ENCODE measurements at regions not wholly inside any gene's neighbourhood (a gene's known extent, or its start where the extent isn't known, plus 50 kb on each side); places are given as distances from the start of the nearest gene placed in this dataset.

DNA sequence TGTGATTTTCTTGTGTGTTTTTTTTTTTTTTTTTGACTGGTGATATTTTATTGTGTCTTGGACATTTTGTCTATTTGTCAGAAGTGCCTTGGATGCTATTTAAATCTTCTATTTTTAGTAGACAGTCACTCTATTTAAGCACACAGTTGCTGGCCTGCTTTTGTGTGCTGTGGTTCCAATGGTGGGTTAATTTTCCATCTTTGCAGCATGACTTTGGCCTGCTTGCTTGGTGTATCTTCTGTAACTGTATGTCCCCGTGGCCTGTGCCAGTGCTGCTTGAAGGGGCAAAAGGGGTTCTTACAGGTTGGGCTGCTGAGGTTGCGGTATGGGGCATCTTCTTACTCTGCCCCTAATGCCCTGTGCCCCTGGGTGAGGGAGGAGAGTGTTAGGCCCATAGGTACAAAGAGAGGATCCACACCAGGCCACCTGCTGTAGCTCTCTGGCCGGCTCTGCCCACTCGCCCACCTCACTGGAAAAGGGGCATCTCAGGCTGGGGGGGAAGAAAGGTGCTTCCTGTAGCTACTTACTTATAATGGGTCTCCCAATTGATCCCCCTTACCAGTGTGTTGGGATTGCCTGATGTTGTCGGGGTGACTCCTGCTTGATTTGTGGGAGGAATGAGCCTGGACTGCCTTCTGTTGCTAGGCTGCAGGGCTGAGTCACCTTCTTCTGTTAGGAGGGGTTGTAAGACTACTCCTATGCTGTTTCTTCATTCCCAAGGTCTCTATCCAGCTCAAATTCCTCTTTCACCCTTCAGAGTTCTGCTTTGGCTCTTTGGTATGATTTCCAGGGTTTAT lies 490.0 kb upstream of the HS6ST1 start:
- DNase-seq = no peak

DNA sequence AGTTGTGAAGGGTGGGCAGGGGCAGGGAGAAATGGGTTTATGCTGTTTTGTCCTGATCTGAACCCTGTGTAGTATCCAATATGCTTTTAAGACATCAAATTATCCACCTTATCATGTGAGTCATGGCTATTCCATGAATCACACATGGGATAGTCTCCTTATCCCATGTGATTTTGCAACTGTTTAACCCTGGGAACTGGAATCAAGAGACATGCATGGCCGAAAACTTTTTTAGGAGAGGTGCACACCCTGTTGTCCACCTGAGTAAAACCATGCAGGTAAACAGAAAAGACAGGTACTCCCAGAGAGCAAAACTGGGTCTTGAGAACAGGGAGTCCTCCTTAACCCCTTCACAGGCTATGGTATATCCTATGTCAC lies 490.6 kb upstream of the HS6ST1 start:
- no peak for DNase-seq

DNA sequence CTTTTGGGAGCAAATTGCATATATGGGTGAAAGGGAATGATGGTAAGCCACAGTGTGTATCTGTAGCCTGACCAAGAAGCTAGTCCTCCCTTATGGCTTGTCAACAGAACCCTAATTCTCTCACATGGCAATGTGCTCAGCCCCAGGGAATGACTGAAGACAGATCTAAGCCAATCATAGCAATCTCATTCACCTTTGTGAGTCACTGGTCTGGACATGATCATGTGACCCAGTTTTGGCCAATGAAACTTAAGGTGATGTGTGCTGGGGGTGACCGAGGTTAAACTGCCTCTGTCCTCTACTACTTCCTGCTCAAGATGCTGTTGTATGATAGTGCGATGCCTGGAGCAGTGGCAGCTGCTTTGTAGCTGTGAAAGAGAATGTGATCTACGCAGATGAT lies 491.2 kb upstream of the HS6ST1 start:
- no peak for DNase-seq

DNA sequence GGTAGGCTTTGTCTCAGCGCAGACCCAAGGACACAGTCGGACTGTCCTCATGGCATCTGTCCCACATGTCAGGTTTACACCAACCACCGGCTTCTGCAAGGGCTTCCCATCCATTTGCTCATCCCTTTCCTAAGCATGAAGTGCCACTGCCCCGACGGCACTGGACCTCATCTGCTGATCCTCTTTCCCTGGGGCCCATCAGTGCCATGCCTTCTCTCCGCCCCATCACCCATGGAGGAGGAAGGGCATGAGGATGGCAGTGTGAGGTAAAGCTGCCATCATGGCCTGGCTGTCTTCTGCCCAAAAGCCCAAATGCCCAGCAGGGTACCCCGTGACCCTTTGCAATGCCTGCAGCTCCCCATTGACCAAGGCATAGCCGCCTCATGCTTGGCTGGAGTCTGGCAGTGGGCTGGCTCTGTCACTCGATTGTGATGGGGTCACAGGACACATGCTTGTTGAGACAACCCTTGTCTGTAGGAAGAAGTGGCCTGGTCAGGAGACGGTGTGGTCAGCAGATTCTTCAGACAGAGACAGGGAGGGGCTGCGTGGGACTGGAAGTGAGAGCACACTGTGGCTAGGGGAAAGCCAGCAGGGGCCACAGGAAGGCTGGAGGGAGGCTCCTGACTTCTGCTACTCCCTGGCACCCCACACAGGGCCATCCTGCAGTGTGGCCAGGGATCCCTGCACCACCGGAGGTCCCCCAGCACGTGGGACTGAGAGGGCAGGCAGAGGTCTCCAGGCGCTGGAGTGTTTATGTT lies 493.7 kb upstream of the HS6ST1 start:
- DNase-seq = no peak

DNA sequence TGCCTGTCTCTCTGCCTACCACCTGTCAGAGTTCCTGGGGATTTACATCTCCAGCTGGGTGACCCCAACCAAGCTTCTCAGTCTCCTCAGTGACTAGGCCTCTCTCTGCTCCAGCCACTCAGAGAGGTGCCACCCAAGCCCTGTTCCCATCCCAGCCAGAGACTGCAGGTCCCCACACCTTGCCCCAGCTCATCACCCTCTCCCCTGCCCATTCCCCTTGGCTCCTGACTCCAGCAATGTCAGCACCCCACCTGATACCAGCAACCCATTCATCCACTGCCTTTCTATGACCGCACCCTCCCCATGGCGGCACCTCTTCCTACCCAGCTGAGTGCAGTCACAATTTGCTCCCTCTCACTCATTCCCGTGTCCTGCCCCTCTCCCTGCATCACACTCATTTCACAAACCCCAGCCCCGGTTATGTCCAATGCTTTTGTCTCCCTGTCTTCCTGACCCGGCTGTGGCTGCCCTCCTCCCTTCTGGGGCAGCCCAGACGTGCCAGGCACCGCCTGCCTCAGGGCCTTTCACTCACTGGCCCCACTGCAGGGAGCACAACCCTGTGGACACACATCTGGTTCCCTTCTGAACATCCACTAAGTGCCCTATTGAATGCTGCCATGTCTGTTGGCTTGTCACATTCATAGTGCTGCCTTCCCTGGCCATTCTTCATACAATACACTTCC lies 494.8 kb upstream of the HS6ST1 start:
- DNase-seq = no peak

DNA sequence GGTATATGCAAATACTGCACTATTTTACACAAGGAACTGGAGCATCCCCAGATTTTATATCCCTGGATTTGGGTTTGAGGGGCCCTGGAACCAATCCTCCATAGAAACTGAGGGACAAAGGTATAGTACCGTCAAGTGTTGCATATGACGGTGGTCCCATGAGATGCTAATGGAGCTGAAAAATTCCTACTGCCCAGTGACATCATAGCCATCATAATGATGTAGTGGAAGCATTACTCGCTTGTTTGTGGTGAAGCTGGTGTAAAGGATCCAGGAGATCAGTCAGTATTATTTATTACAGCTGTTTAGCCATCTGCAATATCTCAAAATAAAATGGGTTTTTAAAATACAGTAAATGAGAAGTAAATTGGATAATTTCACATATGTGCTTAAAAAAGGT lies 496.6 kb upstream of the HS6ST1 start:
- DNase-seq = no peak

DNA sequence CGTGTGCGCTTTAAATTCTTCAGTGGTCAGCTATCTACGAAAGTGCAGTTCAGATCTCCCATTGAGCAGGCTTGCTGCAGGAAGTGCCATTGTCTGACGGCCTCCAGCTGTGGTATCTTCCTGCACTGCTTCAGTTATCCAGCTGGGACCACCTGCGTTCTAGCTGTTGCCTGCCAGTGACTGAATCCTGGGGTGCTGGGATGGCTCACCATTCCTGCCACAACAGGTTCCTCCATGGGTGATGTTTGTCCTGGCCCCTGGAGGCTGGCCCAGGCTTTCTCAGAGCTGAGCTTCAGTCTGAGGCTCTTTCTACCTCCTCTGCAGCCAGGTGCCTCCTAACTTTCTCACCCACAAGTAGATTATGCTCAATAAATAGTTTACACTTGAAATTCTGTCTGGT lies 498.5 kb upstream of the HS6ST1 start:
- no peak for DNase-seq

DNA sequence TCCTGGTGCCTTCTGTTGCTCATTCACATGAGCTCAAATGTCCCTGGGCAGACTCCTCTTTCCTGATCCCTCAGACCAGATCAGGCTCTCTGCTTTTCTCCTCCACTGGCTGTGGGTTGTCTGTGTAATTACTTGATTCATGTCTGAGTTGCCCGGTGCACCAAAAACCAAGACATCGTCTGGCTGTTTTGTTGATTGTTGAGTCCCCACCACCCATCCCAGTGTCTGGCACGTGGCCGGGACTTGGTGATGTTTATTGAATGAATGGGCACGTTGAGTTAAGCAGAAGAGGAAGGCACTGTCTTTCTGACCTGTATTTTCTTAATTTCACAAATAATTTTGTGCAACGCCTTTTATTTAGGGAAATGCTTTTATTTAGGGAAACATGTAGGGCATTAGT lies 499.1 kb upstream of the HS6ST1 start:
- no peak for DNase-seq

DNA sequence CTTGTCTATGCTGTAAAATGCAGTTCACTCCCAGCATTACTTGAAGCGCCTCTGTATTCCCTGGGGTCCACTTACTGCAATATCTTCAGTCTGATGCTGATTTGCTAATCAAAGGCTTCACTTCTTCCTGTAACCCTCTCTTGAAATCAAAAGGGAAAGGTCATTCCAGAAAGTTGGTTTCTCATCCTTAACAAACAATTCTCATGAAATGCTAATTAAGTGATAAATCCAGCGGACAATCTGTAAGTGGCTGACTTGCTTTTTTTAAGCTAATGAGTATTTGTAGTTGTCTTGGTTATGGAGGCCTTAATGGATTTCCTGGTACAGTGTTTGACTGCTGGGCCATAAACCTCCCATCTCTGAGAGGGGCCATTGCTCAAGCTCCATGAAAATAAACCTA lies 499.6 kb upstream of the HS6ST1 start:
- DNase-seq = no peak

DNA sequence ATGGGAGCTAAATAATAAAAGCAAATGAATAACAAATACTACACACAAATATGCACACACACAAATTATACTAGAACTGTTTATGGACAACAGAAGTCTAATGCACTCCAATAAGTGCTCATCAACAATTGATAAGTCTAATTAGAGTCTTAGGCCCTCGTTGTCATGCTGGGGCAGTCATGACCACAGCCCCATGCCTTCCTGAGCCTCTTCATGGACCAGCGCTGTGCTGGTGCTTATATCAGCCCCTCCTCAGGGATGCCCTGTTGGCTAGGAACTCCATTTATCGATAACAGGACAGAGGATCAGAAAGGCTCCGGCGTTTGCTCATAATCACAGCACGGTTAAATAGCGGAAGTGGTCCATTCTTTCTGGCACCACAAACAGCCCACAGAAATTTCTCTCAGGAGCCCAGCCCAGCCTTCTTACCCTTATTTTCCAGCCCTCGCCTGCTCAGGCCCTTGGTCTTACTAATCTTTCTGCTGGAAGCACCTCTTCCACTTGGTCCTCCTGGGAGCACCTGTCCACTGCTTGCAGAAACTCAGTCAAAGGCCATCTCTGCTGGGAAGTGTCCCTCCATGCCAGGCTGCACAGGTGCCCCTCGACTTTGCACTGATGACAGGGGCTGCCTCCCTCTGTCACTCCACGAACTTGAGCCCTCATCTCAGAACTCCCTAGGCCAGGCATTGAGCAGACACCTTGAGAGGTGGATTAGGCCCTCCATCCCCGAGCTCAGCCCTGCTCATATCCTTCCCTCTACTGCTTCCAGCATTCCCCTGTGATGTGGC lies 500.2 kb upstream of the HS6ST1 start:
- no peak for DNase-seq

DNA sequence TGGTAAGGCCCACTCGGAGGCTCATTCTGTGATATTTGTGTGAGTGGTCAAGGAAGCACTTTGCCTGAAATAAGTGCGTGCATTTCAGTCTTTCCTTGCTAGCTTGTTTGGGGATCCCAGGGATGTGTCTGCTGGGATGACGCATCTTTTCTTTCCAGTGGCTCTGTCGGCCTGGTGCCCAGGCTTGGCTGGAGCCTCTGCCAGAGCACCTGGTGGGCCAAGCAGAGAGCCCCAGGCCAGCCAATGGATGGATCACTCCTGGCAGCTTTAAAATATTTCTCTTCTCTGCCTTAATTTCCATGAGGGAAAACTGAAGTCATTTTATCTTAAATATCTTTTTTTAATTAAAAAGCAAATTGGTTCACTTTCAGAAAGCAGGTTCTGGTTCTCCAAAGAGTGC lies 501.8 kb upstream of the HS6ST1 start:
- DNase-seq = no peak

DNA sequence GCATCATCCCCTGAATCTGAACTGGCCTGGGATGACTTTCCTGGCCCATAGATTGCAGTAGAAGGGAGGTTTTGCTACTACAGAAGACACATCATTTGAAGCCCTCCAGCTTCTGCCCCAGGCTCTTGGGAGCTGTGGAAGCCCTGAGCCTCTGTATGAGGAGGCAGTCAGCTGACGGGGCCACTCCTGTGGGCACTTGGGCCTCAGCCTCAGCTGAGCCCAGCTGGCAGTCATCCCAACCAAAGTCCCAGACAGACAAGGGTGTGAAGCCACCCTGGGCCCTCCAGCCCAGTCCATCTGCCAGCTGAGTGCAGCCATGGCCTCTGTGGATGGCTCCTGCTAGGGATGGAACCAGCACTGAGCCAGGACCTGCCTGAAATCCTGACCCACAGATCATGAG lies 502.3 kb upstream of the HS6ST1 start:
- no peak for DNase-seq

DNA sequence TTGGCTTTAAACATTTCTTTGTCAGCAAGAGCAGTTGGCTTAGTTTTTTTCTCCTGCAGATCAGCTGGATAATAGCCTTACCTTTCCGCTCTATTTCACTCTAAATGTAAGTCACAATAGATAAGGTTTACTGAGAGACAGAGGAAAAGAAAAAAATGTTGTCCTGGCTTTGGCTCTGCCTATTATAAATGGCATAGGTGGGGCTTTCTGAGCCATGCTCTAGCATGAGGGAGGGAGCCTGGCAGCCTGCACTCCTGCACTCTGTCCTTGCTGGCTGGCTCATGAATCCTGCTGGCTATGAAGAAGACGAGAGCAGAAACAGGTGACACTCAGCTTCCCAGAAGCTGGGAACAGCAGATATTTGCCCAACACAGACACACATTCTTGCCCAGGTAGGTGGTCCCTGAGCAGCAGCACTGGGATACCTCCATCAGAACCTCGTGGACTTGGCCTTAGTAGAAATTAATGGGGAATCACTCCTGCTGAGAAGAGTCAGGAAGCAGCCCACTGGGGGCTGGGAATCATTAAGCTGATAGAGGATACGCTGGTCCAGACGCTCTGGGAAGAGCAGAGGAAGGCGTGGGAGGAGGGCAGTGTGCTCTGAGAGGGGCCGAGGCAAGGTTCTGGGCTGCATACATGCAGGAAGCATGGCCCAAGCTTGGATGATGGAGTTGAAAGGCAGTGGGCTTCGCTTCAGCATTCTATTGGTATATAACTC lies 514.4 kb upstream of the HS6ST1 start:
- no peak for DNase-seq

DNA sequence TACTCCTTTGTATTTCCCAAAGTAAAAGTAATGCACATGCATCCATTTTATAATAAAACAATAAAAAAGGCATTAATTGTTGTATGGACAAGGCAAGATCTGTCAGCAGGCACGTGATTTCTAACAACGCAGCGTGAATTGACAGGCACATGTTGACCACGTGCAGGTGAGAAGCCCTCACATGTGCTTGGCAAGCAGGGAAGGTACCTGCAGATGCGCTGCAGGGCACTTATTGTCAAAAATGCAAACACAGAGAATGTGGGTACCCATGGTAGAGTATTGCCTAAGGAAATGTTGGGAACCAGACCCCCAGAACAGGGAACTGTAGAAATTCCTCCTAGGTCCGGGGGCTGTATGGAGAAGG lies 515.0 kb upstream of the HS6ST1 start:
- DNase-seq = no peak

DNA sequence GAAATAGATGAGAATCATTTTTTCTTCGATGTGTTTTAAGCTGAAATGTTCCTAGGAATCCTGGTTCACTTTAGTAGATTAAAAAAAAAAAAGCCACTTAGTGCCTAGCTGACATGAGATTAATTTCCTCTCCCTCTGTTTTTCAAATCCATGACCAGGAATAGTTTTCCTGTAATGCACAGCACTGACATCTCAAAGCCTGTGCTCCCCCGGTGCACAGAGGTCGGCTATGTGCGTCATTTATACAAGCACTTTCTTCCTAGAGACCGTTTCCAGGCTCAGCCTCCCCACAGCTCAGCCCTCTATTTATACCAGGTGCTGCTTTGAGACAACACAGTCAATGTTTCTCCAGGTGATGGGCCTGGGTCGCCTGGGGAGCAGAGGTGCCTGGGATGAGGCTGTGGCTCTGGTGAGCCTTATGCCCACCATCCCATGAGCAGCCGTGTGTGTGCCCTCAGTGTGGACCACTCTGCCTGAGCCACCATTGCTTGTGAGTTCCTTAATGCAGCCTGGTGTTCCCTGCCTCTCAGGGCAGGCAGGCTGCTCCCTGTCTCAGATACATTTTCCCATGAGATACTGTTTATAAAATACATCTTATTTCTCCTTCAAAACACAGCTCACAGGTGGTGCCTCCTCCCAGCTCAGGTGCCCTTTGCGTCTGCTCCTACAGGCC lies 515.7 kb upstream of the HS6ST1 start:
- DNase-seq = no peak

DNA sequence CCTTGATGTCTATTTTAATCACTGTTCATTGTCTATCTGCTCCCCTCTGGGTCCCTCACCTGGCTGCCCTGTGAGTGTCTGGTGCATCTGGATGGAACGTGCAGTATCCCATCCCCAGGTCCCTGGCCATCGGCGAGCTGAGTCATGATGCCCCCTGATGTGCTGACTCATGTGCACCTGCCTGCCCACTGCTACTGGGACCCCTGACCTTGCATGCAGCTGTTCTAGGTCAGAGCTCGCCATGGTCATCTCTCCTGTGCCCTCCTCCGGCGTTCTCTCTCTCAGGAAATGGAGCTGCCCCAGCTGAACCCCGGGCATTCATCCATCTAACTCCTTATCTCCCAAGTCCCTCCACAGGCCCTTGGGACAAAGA lies 516.2 kb upstream of the HS6ST1 start:
- DNase-seq = no peak

DNA sequence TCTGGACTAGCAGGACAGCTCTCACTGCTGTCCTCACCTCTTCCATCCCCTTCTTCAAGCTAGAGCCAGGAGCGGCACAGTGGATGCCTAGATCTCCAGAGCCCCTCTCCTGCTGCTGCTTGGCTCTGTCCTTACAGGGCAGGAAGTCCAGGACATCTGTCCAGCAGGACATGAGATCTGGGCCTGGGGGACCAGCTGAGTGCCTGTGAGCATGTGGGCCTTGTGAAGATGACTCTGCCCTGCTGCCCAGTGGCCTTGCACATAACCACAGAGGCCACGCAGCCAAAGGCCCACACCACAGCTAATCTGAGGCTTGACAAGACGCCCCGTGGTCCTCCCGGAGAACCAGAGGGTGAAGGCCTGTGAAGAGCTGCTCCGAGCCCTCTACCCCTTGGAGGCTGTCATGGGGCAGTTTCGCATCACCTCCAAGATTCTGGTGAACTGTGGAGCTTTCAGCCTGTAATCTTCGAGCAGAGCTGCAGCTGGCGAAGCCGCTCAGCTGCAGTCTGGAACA lies 516.7 kb upstream of the HS6ST1 start:
- DNase-seq = no peak

DNA sequence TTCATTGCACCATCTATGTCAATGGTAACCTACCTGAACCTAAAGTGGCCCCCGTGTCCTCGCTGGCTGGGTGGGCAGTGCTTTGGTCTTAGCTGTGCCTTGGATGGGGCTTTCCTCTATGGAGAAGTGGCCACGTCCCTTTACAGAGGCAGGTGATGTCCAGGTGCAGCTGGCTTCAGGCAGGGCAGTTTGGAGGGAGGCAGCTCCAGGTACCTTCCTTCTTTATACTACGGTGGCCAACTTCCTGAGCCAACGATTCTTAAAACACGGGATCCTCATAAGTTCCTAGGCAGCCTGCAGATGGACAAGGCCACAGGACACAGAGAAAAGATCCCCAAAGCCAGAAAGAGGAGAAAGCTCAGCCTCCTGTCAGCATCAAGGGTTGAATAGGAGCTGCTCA lies 517.3 kb upstream of the HS6ST1 start:
- DNase-seq = no peak

DNA sequence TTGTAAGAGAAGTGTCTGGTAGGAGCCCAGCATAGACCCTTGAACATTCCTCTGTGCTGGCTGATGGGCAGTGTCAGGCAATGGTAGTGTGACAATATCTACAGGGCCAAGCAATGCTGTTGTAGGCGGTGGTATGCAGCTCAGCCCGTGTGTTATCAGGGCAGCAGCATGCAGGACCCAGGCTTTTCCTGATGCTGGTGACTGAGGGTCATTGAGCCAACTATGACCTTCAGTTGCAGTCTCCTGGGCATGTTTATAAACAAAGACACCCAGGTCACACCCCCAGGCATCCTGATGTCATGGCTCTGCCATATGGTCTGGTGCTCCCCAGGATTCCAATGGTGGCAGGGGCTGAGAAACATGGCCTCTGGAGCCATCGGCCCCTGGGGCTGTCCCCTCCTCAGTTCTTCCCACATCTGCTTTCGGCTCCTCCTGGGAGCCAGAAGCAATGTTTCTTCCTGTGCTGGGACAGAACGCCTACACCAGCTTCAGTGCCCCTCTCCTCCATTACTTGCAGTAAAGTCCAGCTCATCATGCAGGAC lies 518.0 kb upstream of the HS6ST1 start:
- no peak for DNase-seq

DNA sequence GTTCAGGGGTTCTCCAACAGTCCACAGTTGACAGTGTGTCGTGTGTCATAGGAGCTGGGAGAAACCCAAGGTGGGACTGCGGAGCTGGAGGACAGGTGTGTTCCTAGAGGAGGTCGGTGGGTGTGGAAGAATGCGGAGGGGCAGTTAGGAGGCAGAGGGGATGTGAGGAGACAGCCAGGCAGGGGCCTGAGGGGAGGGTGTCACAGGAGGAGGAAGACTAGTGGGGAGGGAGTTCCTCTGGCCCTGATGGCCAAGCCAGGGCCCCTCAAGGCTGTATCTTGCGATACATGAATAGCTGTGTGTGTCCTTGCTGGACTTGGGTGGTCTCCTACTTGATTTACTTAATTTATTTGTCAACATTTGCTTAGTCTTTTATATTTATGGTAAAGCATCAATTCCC lies 519.6 kb upstream of the HS6ST1 start:
- DNase-seq = no peak

DNA sequence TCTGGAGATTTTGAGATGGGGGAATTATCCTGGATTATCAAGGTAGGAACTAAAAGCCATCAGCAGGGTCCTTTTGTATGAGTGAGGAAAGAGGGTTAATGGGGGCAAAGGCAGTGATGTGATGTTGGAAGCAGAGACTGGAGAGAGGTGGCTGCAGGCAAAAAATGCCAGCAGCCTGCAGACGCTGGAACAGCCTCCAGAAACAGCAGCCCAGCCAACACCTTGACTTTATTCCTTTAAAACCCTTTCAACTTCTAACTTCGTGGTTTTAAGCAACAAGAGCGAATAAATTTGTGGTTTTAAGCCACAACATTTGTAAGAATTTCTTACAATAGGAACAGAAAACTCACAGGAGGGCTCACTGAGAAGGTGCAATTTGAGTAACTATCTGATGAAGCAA lies 523.1 kb upstream of the HS6ST1 start:
- DNase-seq = no peak

DNA sequence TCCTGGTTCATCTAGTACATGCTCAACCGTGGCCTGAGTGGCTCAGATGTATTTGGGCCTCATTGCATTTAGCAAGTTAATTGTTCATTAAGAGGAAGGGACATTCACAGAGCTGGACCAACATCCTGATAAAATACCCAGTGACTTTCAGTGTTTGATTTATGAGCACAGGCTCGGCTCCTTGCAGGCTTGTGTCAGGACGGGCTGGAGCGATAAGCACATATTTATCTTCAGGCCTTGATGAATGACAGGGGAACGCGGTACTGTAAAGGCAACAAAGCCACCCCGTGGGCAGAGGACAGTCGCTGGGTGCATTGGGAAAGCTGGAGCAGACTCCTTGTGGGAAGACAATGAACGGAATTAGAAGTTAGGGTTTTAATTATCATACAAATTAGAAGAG lies 548.6 kb upstream of the HS6ST1 start:
- DNase-seq = no peak

All from CD4-positive, alpha-beta T cell treated with Interleukin-4 for 1 hour (primary cell).